ENCODE measurements at regions not wholly inside any gene's neighbourhood (a gene's known extent, or its start where the extent isn't known, plus 50 kb on each side); places are given as distances from the start of the nearest gene placed in this dataset.

GRCh38 chr6:104418125-104418524, 441.6 kb downstream of the HACE1 start:
- TF ChIP-seq CTCF (IDR thresholded peaks at IDR 0.05) (no peak), TCF7L2 (IDR thresholded peaks at IDR 0.05; ENCODE audit: low read depth, low read length) (no peak), POLR2AphosphoS5 (IDR thresholded peaks at IDR 0.05; ENCODE audit: low read depth, low read length) (no peak), SIN3A (IDR thresholded peaks at IDR 0.05; ENCODE audit: borderline replicate concordance, insufficient read depth, low read depth, low read length) (no peak)

Data from Panc1 (cell line).